ENCODE measurements at regions not wholly inside any gene's neighbourhood (a gene's known extent, or its start where the extent isn't known, plus 50 kb on each side); places are given as distances from the start of the nearest gene placed in this dataset.

DNA sequence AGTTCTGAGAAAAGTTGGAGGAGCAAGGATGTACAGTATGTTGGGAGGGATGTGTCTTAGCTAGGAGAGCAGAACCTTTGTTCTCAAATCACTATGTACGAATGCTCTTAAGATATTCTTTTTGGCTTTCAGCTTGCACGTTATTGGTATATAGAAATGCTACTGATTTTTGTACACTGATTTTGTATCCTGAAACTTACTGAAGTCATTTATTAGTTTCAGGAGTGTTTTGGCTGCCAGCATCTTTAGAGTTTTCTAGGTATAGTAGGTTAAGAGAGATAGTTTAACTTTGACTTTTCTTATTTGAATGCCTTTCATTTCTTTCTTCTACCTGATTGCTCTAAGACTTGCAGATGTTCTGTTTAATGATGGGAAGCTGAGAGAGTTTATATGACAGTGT is 442.8 kb upstream of the FBXO33 start:
- Histone ChIP-seq H3K4me1 (ENCODE audit: control insufficient read depth, extremely low read depth, insufficient read depth, low read length) (no peaks in the 10 kb centered on the region), H3K36me3 (ENCODE audit: control insufficient read depth, insufficient read depth, low read length) (no peaks in the 10 kb centered on the region), H3K27ac (ENCODE audit: insufficient read depth, low read length) (no peak overlapping the region), H3K4me2 (ENCODE audit: extremely low read depth, insufficient read depth, low read length) (no peak overlapping the region), H4K20me1 (ENCODE audit: control insufficient read depth, extremely low read depth, insufficient read depth, low read length) (no peaks in the 10 kb centered on the region), H3K4me3 (replicated peaks in 1 of 4; ENCODE audit: control extremely low read depth in 1 of 4, insufficient read depth in 1 of 4, low read depth in 3 of 4, low read length in 4 of 4) (no peak overlapping the region), H3K27me3 (ENCODE audit: control insufficient read depth, insufficient read depth, low read length) (no peaks in the 10 kb centered on the region), H3K9ac (ENCODE audit: insufficient read depth, low read length) (no peak overlapping the region), H3K9me3 (ENCODE audit: control insufficient read depth, insufficient read depth, low read depth, low read length) (no peaks in the 10 kb centered on the region), H2AFZ (ENCODE audit: low read length) (no peak overlapping the region), H3K79me2 (ENCODE audit: control insufficient read depth, insufficient read depth, low read length) (no peaks in the 10 kb centered on the region)
- TF ChIP-seq, protein P1, sequence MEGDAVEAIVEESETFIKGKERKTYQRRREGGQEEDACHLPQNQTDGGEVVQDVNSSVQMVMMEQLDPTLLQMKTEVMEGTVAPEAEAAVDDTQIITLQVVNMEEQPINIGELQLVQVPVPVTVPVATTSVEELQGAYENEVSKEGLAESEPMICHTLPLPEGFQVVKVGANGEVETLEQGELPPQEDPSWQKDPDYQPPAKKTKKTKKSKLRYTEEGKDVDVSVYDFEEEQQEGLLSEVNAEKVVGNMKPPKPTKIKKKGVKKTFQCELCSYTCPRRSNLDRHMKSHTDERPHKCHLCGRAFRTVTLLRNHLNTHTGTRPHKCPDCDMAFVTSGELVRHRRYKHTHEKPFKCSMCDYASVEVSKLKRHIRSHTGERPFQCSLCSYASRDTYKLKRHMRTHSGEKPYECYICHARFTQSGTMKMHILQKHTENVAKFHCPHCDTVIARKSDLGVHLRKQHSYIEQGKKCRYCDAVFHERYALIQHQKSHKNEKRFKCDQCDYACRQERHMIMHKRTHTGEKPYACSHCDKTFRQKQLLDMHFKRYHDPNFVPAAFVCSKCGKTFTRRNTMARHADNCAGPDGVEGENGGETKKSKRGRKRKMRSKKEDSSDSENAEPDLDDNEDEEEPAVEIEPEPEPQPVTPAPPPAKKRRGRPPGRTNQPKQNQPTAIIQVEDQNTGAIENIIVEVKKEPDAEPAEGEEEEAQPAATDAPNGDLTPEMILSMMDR (conservative IDR thresholded peaks at IDR 0.05 in 1 of 2, IDR thresholded peaks at IDR 0.05 in 1 of 2; ENCODE audit: low read depth in 1 of 2, low read length in 2 of 2), result no peak
- no peak for DNase-seq (ENCODE audit: low read depth in 2 of 2)

DNA sequence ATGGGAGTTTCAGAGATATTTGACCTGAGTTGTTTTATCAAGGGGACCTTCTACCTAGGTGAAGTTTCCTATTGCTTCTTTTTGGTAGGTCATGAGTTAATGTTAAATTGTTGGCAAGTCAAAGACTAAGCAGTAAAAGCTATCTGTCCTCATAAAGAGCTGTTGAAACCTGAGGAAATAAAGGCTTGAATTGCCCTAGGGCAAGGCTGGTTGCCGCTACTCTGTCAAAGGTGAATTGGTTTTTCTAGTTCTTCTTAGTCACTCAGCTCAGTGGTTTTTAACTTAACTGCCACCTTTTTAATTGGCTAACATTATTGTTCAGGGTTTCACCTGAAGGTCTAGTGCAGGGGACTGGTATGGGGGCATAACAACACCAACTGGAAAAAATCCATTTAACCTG is 441.6 kb upstream of the FBXO33 start:
- H3K9me3 ChIP-seq (ENCODE audit: control insufficient read depth, insufficient read depth, low read depth, low read length), result no peaks in the 10 kb centered on the region
- no peak for DNase-seq (ENCODE audit: low read depth in 2 of 2)
- H3K4me3 ChIP-seq (replicated peaks in 1 of 4; ENCODE audit: control extremely low read depth in 1 of 4, insufficient read depth in 1 of 4, low read depth in 3 of 4, low read length in 4 of 4), result no peak overlapping the region
- no peaks in the 10 kb centered on the region for H4K20me1 ChIP-seq (ENCODE audit: control insufficient read depth, extremely low read depth, insufficient read depth, low read length)
- H3K9ac ChIP-seq (ENCODE audit: insufficient read depth, low read length), result no peak overlapping the region
- no peaks in the 10 kb centered on the region for H3K79me2 ChIP-seq (ENCODE audit: control insufficient read depth, insufficient read depth, low read length)
- no peaks in the 10 kb centered on the region for H3K4me1 ChIP-seq (ENCODE audit: control insufficient read depth, extremely low read depth, insufficient read depth, low read length)
- H3K36me3 ChIP-seq (ENCODE audit: control insufficient read depth, insufficient read depth, low read length), result no peaks in the 10 kb centered on the region
- TF ChIP-seq, protein P1 (conservative IDR thresholded peaks at IDR 0.05 in 1 of 2, IDR thresholded peaks at IDR 0.05 in 1 of 2; ENCODE audit: low read depth in 1 of 2, low read length in 2 of 2), result no peak
- no peak for TF ChIP-seq EZH2 (IDR thresholded peaks at IDR 0.05; ENCODE audit: low read length, missing control alignments)
- H3K4me2 ChIP-seq (ENCODE audit: extremely low read depth, insufficient read depth, low read length), result no peak overlapping the region
- no peak overlapping the region for H2AFZ ChIP-seq (ENCODE audit: low read length)
- no peak overlapping the region for H3K27ac ChIP-seq (ENCODE audit: insufficient read depth, low read length)
- no peaks in the 10 kb centered on the region for H3K27me3 ChIP-seq (ENCODE audit: control insufficient read depth, insufficient read depth, low read length)

DNA sequence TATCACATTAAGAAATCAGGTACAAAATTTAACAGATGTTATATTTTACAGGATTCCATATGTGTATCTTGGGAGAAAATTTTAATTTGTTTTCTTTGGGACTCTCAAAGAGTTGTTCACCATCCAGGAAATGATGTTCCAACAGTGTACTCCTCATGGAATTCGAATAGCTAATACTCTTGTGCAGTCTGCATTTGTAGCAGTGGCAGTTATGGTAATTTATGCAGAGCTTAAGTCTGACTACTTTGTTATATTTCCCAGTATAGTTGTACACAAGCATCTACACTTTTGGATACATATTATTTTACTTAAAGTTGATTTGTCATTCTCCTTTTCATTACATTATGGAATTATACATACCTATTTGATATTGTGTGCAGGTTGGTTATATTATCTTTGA is 436.7 kb upstream of the FBXO33 start:
- Histone ChIP-seq H3K4me2 (ENCODE audit: extremely low read depth, insufficient read depth, low read length) (no peak overlapping the region), H3K27me3 (ENCODE audit: control insufficient read depth, insufficient read depth, low read length) (no peaks in the 10 kb centered on the region), H3K27ac (ENCODE audit: insufficient read depth, low read length) (no peak overlapping the region), H2AFZ (ENCODE audit: low read length) (no peak overlapping the region), H3K9ac (ENCODE audit: insufficient read depth, low read length) (no peak overlapping the region), H3K36me3 (ENCODE audit: control insufficient read depth, insufficient read depth, low read length) (no peaks in the 10 kb centered on the region), H3K9me3 (ENCODE audit: control insufficient read depth, insufficient read depth, low read depth, low read length) (no peaks in the 10 kb centered on the region), H3K4me3 (replicated peaks in 1 of 4; ENCODE audit: control extremely low read depth in 1 of 4, insufficient read depth in 1 of 4, low read depth in 3 of 4, low read length in 4 of 4) (no peak overlapping the region), H3K4me1 (ENCODE audit: control insufficient read depth, extremely low read depth, insufficient read depth, low read length) (no peaks in the 10 kb centered on the region), H3K79me2 (ENCODE audit: control insufficient read depth, insufficient read depth, low read length) (no peaks in the 10 kb centered on the region), H4K20me1 (ENCODE audit: control insufficient read depth, extremely low read depth, insufficient read depth, low read length) (no peaks in the 10 kb centered on the region)
- DNase-seq (ENCODE audit: low read depth in 2 of 2), result no peak
- TF ChIP-seq EZH2 (IDR thresholded peaks at IDR 0.05; ENCODE audit: low read length, missing control alignments), result no peak
- TF ChIP-seq, protein P1 (conservative IDR thresholded peaks at IDR 0.05 in 1 of 2, IDR thresholded peaks at IDR 0.05 in 1 of 2; ENCODE audit: low read depth in 1 of 2, low read length in 2 of 2), result no peak

Measured in fibroblast of lung (primary cell).